Sigmoid colon (tissue), 6 donors: ENCODE measurements at regions not wholly inside any gene's neighbourhood (a gene's known extent, or its start where the extent isn't known, plus 50 kb on each side); places are given as distances from the start of the nearest gene placed in this dataset.

ENCODE experiments used
- DNase-seq: peaks from one replicate; pipeline ENCODE4 v3.0.0-alpha.2; 2019
- H3K27ac ChIP-seq, 4 donors: fragments of 200-600 bp; sonication (generic); one replicate each; pipeline ENCODE4 v1.5.1; 2016 to 2019; ENCODE audit warnings: mild to moderate bottlenecking in 1 of 4
- H3K27me3 ChIP-seq, 3 donors: fragments of 200-600 bp; sonication (generic); one replicate each; pipeline ENCODE4 v1.5.1; 2019; ENCODE audit warnings: mild to moderate bottlenecking in 1 of 3
- H3K36me3 ChIP-seq, 4 donors: fragments of 200-600 bp; sonication (generic); one replicate each; pipeline ENCODE4 v1.5.1; 2016 to 2019
- H3K4me1 ChIP-seq, 4 donors: fragments of 200-600 bp; sonication (generic); one replicate each; pipeline ENCODE4 v1.5.1; 2017 to 2019
- H3K4me3 ChIP-seq, 4 donors: fragments of 200-600 bp; sonication (generic); one replicate each; pipeline ENCODE4 v1.5.1; 2017 to 2019; ENCODE audit warnings: mild to moderate bottlenecking in 2 of 4, moderate library complexity in 1 of 4
- H3K9me3 ChIP-seq, 4 donors: fragments of 200-600 bp in 3 of 4; sonication (generic) in 3 of 4; one replicate each; pipeline versions ENCODE4 v1.5.1 to v1.6.1; 2013 to 2019
- EP300 ChIP-seq, 4 donors: sonication (generic); formaldehyde crosslinking; IDR thresholded peaks; one replicate each; pipeline ENCODE4 v1.6.1; 2017; ENCODE audit warnings: antibody characterized with exemption in 4 of 4
- POLR2A ChIP-seq, 2 donors: fragments of 450-650 bp; IDR thresholded peaks; one replicate each; pipeline ENCODE4 v1.6.1; 2016; ENCODE audit warnings: antibody characterized with exemption in 2 of 2, mild to moderate bottlenecking in 2 of 2, moderate library complexity in 2 of 2
- POLR2AphosphoS5 ChIP-seq, 4 donors: sonication (generic); formaldehyde crosslinking; IDR thresholded peaks; one replicate each; pipeline ENCODE4 v1.6.1; 2017; ENCODE audit warnings: antibody characterized with exemption in 4 of 4
- WGBS, 2 donors: extraction: QIAGEN DNeasy Blood & Tissue Kit; methylation state at CpG; one replicate each; pipeline ENCODE4 v1.1.7; 2013; 5-methylcytosine and 5-hydroxymethylcytosine counted together
- intact Hi-C: fragments of 100-400 bp; cut with DNase I; formaldehyde crosslinking; loops from one replicate; pipeline ENCODE4 v1.15.1; 2023
- TF ChIP-seq, protein P1 (sequence below), 4 experiments: fragments of 450-650 bp in 3 of 4; fragments of 200-600 bp in 1 of 4; IDR thresholded peaks; one replicate each; pipeline ENCODE4 v1.5.1; 2016 to 2019; ENCODE audit warnings: antibody characterized with exemption in 4 of 4, mild to moderate bottlenecking in 3 of 4, moderate library complexity in 2 of 4
- donor health status: healthy with polysubstance abuse.
- donor health status: healthy.

GRCh38 chr22:27455526-27455925 lies 346.0 kb downstream of the MN1 start:
- Histone ChIP-seq H3K27ac (no peak overlapping the region), H3K4me3 (no peak overlapping the region), H3K36me3 (no peaks in the 10 kb centered on the region), H3K4me1 (peaks cover 0 to 6% (median 2%) of the 10 kb centered on the region in 4 donors), H3K9me3 (peaks cover 0 to 1% (median 0%) of the 10 kb centered on the region in 4 donors), H3K27me3 (no peaks in the 10 kb centered on the region)
- 62 to 77% methylated on average over 2 of the region's 2 CpGs for WGBS, 2 donors
- intact Hi-C loops = no loop called here
- TF ChIP-seq POLR2AphosphoS5 (IDR thresholded peaks at IDR 0.05) (no peak), POLR2A (IDR thresholded peaks at IDR 0.05) (no peak), EP300 (IDR thresholded peaks at IDR 0.05) (no peak)
- TF ChIP-seq, protein P1, sequence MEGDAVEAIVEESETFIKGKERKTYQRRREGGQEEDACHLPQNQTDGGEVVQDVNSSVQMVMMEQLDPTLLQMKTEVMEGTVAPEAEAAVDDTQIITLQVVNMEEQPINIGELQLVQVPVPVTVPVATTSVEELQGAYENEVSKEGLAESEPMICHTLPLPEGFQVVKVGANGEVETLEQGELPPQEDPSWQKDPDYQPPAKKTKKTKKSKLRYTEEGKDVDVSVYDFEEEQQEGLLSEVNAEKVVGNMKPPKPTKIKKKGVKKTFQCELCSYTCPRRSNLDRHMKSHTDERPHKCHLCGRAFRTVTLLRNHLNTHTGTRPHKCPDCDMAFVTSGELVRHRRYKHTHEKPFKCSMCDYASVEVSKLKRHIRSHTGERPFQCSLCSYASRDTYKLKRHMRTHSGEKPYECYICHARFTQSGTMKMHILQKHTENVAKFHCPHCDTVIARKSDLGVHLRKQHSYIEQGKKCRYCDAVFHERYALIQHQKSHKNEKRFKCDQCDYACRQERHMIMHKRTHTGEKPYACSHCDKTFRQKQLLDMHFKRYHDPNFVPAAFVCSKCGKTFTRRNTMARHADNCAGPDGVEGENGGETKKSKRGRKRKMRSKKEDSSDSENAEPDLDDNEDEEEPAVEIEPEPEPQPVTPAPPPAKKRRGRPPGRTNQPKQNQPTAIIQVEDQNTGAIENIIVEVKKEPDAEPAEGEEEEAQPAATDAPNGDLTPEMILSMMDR (IDR thresholded peaks at IDR 0.05) = no peak
- DNase-seq = no peak

GRCh38 chr22:27456696-27457503 lies 344.7 kb downstream of the MN1 start:
- Histone ChIP-seq H3K27ac (no peak overlapping the region), H3K4me1 (peaks cover 0 to 15% (median 3%) of the 10 kb centered on the region in 4 donors), H3K36me3 (no peaks in the 10 kb centered on the region), H3K9me3 (peaks cover 0 to 1% (median 0%) of the 10 kb centered on the region in 4 donors), H3K27me3 (no peaks in the 10 kb centered on the region), H3K4me3 (no peak overlapping the region)
- 62 to 72% methylated on average over 10 of the region's 10 CpGs for WGBS, 2 donors
- no peak for DNase-seq
- TF ChIP-seq POLR2AphosphoS5 (IDR thresholded peaks at IDR 0.05) (no peak), POLR2A (IDR thresholded peaks at IDR 0.05) (no peak), EP300 (IDR thresholded peaks at IDR 0.05) (no peak)
- TF ChIP-seq, protein P1 (IDR thresholded peaks at IDR 0.05) = no peak
- intact Hi-C loops = no loop called here

GRCh38 chr22:27459999-27460398 lies 341.6 kb downstream of the MN1 start:
- WGBS, 2 donors = 44 to 45% methylated on average over 3 of the region's 3 CpGs
- H3K27ac ChIP-seq = peak overlapping the region in 2 of 4 donors; percentile 36 to 56
- intact Hi-C loops = no loop called here
- peaks cover 0 to 16% (median 3%) of the 10 kb centered on the region in 4 donors for H3K4me1 ChIP-seq
- no peaks in the 10 kb centered on the region for H3K27me3 ChIP-seq
- no peak for DNase-seq
- no peaks in the 10 kb centered on the region for H3K9me3 ChIP-seq
- no peaks in the 10 kb centered on the region for H3K36me3 ChIP-seq
- H3K4me3 ChIP-seq = no peak overlapping the region
- TF ChIP-seq, protein P1 (IDR thresholded peaks at IDR 0.05) = no peak
- TF ChIP-seq POLR2A (IDR thresholded peaks at IDR 0.05) = no peak
- TF ChIP-seq POLR2AphosphoS5 (IDR thresholded peaks at IDR 0.05) = no peak
- TF ChIP-seq EP300 (IDR thresholded peaks at IDR 0.05) = no peak

- H3K27ac ChIP-seq = peak overlapping the region in 2 of 4 donors; percentile 36 to 56
- peak; percentile 73 for DNase-seq
Observed at GRCh38 chr22:27460591-27461347, 340.8 kb downstream of the MN1 start.

More at GRCh38 chr22:27460591-27461347, 340.8 kb downstream of the MN1 start:
- intact Hi-C loops = no loop called here
- TF ChIP-seq POLR2A (IDR thresholded peaks at IDR 0.05) = no peak
- peak in 1 of 4 donors; percentile 45 for TF ChIP-seq POLR2AphosphoS5 (IDR thresholded peaks at IDR 0.05)
- TF ChIP-seq EP300 (IDR thresholded peaks at IDR 0.05) = no peak
- TF ChIP-seq, protein P1 (IDR thresholded peaks at IDR 0.05) = no peak
- no peak overlapping the region for H3K4me3 ChIP-seq
- H3K27me3 ChIP-seq = no peaks in the 10 kb centered on the region
- H3K36me3 ChIP-seq = no peaks in the 10 kb centered on the region
- WGBS, 2 donors = 63 to 71% methylated on average over 6 of the region's 6 CpGs
- H3K4me1 ChIP-seq = peaks cover 0 to 16% (median 3%) of the 10 kb centered on the region in 4 donors
- no peaks in the 10 kb centered on the region for H3K9me3 ChIP-seq
